HG02981 (cell line): ENCODE measurements at regions not wholly inside any gene's neighbourhood (a gene's known extent, or its start where the extent isn't known, plus 50 kb on each side); places are given as distances from the start of the nearest gene placed in this dataset.
"Not testable (repeated sequence)": the region's sequence is repeated elsewhere in the genome, so short reads cannot be mapped to it uniquely, and the experiment has no call there.

ENCODE experiments used
- ATAC-seq: cut with Tn5 transposase; IDR thresholded peaks from one replicate; pipeline ENCODE4 v1.9.1; 2021; ENCODE audit warnings: mild to moderate bottlenecking, moderate library complexity; ENCODE audit not compliant: unreplicated experiment

GRCh38 chr2:142585785-142586184 is 291.7 kb upstream of the KYNU start:
- ATAC-seq = peak; percentile 85

DNA sequence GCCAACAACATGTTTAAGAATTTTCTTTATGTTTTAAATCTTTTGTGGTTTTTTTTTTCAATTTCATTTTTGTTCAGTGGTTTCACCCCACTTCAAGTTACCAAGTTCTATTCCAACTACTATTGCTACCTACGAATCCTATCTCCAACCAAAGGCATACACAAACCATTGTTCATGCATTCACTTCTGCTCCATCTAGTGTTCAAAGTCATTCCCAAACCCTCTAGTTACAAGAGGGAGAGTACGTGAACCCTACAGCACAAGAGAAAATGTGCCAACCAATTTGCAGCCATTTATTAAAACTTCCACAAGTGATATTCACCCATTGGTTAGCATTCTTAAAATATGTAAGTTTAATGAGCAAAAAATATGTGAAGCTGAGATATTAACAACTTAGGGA is 295.1 kb upstream of the KYNU start:
- ATAC-seq = no peak

DNA sequence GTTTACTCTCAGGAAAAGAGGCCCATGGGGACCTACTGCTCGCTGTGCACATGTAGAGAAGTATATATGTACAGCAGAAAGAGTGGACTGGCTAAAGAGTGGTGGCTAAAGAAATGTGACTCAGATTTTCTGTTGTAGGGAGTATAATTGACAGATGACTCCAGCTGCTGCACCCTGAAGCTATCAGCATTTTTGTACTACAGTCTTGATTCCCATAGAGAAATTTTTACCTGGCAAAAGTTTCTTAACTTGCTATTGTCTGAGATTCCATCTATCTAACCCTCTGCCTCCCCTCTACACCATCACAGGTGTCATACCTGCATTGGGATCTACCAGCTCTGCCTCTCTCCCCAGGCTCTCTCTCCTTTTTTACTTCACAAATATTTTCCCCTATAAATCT is 296.0 kb upstream of the KYNU start:
- ATAC-seq = no peak

GRCh38 chr2:142580691-142581090 is 296.8 kb upstream of the KYNU start:
- ATAC-seq = no peak

GRCh38 chr2:142575561-142575960 is 301.9 kb upstream of the KYNU start:
- ATAC-seq = no peak

DNA sequence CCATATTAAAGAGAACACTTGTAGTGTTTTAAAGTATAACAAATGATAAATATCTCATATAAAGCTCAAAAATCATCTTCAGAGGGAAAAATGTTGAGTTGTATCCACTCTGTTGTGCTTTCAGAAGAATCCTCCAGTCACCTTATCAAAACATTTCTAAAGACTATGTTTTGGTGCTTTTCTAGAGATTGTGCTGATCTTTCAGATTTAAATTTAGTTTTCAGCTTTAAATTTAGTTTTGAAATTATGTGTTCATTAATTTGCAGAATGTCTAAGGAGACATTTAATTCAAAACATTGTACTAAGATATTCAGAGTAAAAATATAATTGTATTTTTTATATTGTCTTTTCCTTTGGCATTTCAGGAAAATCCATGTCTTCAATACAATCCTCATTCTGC is 303.1 kb upstream of the KYNU start:
- ATAC-seq = no peak

GRCh38 chr2:142572346-142573132 is 304.9 kb upstream of the KYNU start:
- no peak for ATAC-seq

- ATAC-seq = no peak
Measured at GRCh38 chr2:142571934-142572333, 305.5 kb upstream of the KYNU start.

DNA sequence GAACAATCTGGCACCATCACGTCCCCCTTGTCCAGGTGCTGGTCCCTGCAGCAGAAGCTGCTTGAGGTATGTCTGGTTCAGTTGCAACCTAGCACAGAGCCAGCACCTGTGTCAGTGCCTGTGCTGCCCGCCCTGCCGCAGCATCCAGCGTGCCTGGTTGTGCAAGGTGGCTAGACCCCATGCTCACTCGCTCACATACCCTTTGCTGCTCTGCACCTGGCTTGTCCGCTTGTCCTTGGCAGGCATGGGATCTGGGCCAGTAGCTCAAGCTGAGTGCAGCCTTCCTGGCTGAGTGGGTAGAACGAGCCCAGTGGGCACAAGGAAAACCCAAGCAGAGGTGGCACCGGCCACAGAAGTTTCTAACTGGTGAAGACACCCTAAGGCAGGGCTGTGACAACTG is 314.6 kb upstream of the KYNU start:
- no peak for ATAC-seq

DNA sequence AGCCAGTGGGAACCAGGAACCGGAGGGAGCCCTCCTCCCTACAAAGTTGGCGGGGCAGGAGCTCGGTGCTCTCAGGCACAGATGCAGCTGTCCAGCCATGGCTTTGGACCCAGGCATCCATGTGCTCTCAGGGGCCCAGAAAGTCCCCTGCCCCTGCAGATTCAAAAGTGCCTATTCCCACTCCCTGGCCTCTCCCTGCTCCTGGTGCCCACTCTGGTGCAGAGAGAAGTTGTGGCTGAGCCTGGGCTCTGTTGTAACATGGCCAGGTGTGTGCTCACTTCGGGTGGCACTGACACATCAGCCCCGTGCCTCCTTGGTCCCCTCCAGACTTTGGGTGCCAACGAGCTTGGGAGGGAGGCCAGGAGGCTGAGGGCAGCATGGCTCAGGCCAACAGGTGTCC is 315.8 kb upstream of the KYNU start:
- ATAC-seq = no peak

GRCh38 chr2:142557391-142557790 is 320.1 kb upstream of the KYNU start:
- no peak for ATAC-seq

GRCh38 chr2:142545999-142546398 is 331.5 kb upstream of the KYNU start:
- not testable (repeated sequence) for ATAC-seq

DNA sequence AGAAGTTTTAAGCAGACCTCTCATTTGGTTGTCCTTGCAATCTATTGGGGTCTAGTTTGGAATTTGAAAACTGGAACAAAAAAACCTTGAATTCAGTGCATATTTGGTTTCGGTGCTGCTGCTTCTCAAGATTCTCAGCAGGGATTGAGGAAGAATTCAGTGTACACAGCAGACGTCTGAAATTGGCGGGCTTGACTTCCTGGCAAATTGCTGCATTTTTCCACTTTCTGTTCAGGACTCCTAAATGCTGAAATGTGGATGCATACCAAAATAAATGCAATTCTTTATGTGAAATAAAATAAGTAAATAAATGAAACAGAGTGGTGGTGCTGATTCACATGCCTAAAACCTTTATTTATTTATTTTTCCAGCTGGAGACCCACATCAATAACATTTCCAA is 332.4 kb upstream of the KYNU start:
- ATAC-seq = no peak

DNA sequence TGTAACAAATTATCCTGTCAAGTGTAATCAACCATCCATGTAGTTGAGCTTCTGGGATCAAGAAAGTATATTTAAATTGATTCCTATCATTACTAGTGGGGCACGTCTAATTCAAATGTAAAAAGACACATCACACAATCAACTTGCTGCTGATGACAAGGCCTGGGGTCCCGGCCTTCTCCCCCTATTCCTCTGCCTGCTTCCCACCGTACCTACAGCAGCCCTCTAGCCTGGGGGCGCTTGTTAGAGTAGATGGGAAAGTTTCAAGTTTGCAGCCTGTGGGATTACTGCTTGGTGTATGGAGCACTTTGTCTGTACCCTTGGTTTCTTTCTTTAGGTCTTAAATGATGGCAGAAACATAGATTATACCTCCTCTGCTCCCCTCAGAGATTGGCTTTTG is 333.3 kb upstream of the KYNU start:
- ATAC-seq = no peak

DNA sequence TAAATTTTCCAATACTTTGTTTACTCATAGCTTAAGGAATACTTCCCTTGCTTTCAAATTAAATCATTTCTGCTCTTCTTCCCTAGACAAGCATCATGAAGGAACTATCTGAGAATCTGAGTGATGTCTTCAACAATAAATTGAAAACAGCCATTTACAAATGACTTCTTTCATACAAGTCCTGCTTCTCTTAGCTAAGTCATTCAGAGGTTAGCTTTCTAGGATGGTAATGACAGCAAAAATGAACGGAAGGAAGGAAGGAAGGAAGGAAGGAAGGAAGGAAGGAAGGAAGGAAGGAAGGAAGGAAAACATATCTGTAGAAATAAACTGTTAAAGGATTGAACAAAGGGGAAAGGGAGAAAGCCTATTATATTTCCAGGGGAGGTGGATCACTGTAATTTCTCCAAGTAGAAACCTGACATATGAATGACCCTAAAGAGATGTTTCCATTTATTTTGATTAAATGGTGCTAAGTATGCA is 335.0 kb upstream of the KYNU start:
- no peak for ATAC-seq

- no peak for ATAC-seq
Measured at GRCh38 chr2:142536966-142537365, 340.5 kb upstream of the KYNU start.

- ATAC-seq = no peak
Measured at GRCh38 chr2:142536492-142536891, 341.0 kb upstream of the KYNU start.

DNA sequence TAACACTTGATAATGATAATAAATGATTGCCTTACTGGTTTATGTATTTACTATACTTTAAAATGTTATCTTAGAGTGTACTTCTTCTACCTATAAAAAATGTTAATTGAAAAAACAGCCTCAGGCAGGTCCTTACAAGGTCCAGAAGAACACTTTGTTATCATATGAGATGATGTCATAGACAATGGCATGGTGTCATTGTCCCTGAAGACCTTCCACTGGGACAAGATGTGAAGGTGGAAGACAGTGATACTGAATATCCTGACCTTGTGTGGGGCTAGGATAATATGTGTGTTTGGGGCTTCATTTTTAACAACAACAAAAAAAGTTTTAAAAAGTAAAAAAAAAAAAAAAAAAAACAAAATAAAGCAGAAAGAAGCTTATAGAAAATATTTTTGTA is 342.2 kb upstream of the KYNU start:
- ATAC-seq = no peak

- no peak for ATAC-seq
Measured at GRCh38 chr2:142533177-142533576, 344.3 kb upstream of the KYNU start.

DNA sequence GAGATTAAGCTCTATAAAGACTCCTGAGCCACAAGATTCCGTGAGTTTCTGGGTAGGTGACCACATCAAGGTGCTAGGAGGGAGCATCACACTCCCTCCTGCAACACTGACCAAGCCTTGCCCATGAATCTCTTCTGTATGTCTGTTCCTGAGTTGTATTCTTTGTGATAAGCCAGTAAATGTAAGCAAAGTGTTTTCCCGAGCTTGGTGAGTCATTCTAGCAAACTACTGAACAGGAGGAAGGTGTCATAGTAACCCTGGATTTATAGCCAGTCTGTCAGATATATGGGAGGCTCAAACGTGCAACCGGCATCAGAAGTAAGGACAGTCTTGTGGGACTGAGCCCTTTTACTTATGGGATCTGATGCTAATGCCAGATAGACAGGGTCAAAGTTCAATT is 346.1 kb upstream of the KYNU start:
- ATAC-seq = no peak

GRCh38 chr2:142525720-142526119 is 351.7 kb upstream of the KYNU start:
- no peak for ATAC-seq

- ATAC-seq = no peak
Measured at GRCh38 chr2:142521492-142521891, 356.0 kb upstream of the KYNU start.

DNA sequence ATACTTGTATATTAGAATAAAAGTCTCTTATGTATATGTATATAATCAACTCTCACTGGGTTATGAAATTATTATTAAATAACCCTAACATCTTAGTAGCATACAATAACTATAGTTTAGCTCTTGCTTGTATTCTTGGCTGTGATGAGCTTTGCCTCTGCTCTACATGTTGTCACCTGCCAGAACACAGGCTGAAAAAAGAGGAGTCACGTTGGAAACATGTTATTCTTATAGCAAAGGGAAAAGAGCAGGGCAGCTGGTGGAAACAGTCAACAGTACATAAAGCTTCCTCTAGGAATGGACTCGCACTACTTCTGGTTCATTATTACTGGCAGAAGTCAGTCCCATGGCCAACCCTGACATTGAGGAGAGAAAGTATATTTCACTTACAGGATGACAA is 362.0 kb upstream of the KYNU start:
- no peak for ATAC-seq
